HG03095 (cell line): ENCODE measurements at regions not wholly inside any gene's neighbourhood (a gene's known extent, or its start where the extent isn't known, plus 50 kb on each side); places are given as distances from the start of the nearest gene placed in this dataset.

Source experiments
- ATAC-seq: cut with Tn5 transposase; IDR thresholded peaks from one replicate; pipeline ENCODE4 v1.9.1; 2021; ENCODE audit warnings: moderate library complexity; ENCODE audit not compliant: unreplicated experiment

- no peak for ATAC-seq
Observed at GRCh38 chr10:128879030-128879429, 588.0 kb upstream of the MGMT start.

- ATAC-seq: no peak
Observed at GRCh38 chr10:128879441-128880140, 587.5 kb upstream of the MGMT start.

DNA sequence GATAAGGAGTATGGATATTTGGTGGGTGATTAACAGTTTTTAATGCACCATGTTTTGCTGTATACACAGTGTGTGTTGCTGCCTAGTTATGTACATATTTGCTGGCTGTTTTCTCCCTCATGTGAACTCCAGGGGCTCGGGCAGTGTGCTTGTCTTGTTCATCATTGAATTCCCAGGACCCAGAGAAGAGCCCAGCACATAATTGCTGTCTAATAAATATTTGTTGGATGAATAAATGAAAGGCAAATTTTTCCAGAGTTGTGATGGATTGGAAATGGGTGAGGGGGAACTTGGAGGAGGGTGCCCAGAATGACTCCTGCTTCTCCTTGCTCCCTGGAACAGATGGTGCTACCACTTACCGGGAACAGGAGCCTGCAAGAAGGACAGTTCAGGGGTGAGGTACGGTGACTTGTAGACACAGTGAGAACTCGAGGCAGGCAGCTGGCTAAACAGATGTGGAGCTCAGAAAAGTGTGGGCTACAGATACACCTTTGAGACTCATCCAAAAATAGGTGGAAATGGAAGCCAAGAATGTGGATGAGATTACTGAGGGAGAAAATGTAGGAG lies 586.8 kb upstream of the MGMT start:
- no peak for ATAC-seq

DNA sequence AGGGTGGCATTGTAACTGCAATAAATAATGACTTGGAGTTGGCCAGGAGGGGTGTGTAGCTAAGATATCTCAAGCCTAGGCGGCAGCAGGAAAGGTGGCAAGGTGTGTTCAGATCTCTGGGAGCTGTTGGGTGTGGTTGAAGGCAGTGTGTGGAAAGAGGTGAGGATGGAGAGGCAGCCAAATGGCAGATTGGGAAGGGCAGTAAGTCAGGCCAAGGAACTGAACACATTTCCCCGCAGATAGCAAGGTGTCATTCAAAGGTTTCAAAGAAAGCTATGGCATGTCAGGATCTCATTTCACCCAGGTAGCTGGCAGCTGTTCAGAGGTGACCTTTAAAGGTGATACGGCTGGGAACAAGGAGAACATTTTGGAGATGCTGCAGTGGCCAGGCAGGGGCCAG lies 586.0 kb upstream of the MGMT start:
- no peak for ATAC-seq

- no peak for ATAC-seq
Observed at GRCh38 chr10:128883231-128884032, 583.6 kb upstream of the MGMT start.

DNA sequence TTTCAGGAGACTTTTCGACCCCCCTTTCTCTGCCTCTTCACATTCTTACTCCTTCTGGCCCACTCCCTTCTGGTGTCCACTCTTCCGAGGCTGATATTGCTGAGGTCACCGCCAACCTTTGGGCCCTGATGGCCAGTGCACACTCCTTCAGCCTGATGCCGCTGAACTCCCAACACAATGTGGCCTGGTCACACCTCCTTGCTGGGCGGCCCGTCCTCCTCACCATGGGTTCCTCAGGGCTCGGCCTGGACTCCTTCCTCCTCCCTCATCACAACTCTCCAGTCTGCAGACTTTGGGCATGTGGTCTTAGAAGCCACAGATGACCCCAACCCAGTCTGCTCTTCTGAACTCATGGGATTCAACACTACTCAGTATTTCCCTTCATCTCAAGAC lies 583.0 kb upstream of the MGMT start:
- ATAC-seq: no peak

DNA sequence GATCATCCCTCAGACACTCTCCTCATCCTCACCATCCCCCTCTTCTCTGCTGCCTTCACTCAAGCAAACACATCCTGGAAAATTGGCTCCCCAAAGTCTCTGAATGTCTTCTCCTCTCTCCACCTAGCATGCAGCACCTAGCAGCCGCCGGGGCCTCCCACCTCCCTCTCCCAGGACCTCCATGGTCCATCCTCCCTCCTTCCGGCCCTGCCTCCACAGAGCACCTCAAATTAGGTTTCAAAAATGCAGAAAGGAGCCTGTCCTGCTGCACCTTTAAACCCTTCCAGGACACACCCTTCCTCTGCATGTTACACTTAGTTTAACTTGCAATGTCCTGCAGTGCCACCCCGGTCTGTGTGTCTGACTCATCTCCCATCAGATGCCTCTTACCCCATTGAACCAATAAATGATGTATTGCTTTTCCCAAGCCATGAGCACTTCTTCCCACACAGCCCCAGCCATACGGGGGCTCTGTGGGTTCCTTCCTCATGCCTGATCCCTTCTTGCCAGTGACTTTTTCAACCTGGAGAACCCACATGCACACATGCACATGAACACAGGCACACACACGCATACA lies 582.5 kb upstream of the MGMT start:
- ATAC-seq: no peak

DNA sequence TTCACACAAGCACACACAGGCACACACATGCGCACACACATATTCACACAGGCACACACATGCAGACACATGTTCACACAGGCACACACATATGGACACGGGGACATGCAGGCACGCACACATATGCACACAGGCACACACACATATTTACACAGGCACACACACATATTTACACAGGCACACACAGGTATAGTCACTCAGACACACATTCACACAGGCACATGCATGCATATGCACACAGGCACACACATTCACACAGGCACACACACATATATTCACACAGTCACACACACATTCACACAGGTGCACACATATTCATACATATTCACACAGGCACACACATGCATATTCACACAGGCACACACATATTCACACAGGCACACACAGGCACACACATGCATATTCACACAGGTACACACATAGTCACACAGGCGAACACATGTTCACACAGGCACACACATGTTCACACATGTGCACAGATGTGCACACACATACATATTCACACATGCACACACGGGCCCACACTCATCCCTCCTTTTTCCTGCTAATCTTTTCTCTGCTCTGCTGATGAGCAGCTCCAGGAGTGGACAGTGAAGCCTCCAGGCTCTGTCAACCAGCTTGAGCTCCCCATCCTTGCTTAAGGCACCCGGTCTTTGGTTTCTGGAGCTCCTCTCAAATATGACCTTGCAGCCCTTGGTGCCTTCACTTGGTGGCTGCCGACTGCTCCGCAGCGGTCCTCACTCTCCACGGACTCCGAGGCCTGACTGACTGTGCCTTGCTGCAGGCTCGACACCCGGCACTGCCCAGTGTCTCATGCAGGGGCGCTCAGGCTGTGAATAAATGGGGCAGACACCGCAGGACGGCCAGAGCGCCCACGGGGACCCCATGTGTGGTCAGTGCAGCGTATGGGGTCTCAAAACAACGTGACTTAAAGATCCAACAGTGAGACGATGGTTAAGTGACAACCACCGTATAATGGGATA lies 581.2 kb upstream of the MGMT start:
- no peak for ATAC-seq

DNA sequence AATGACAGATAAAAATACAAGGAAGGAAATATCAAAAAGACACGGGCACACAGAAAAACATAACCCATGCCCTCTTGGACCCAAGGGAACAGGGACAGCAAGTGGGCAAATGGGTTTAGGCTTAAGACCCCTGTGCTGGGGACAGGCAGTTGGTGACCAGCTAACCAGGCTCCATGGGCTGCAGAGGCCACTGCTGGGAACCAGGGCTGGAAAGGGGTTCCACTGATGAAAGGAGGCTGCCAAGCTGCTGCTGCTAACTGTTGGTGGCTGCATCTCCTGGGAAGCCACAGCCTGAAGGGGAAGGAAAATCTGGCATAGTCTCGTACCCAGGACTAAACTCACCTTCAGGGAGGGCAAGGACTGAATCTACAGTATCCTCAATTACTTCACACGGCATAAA lies 579.2 kb upstream of the MGMT start:
- no peak for ATAC-seq

DNA sequence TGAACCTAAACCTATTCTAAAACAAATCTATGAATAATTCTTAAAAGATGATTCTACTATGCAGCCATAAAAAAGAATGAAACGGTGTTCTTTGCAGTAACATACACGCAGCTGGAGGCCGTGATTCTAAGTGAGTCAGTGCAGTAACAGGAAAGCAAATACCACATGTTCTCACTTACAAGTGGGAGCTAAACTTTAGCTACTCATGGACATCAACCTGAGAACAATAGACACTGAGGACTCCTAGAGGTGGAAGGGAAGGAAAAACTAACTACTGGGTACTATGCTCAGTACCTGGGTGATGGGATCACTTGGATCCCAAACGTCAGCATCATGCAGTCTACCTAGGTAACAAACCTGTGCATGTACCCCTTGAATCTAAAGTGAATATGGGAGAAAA lies 575.0 kb upstream of the MGMT start:
- ATAC-seq: no peak

DNA sequence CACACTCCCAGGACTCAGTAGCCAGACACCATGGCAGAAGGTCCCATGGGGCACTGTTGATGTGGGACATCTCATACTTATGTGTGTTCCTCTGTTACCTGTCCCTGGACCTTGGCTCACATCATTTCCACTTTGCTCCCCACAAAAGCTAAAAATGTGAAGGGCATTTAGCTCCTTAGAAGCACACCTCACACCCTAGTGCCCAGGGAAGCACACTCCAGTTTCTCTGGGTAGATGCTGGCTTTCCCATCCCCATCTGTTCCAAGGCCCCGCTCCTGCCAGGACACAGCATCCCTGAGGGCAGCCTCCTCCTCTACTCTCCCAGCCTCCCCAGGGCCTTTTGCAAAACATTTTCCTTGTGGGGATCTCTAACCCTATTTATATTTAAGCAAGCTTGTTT lies 572.4 kb upstream of the MGMT start:
- ATAC-seq: no peak

- ATAC-seq: no peak
Observed at GRCh38 chr10:128895473-128895872, 571.6 kb upstream of the MGMT start.

- ATAC-seq: no peak
Observed at GRCh38 chr10:128896116-128896795, 570.8 kb upstream of the MGMT start.

- no peak for ATAC-seq
Observed at GRCh38 chr10:128896963-128897362, 570.1 kb upstream of the MGMT start.

- ATAC-seq: no peak
Observed at GRCh38 chr10:128897401-128898129, 569.5 kb upstream of the MGMT start.

DNA sequence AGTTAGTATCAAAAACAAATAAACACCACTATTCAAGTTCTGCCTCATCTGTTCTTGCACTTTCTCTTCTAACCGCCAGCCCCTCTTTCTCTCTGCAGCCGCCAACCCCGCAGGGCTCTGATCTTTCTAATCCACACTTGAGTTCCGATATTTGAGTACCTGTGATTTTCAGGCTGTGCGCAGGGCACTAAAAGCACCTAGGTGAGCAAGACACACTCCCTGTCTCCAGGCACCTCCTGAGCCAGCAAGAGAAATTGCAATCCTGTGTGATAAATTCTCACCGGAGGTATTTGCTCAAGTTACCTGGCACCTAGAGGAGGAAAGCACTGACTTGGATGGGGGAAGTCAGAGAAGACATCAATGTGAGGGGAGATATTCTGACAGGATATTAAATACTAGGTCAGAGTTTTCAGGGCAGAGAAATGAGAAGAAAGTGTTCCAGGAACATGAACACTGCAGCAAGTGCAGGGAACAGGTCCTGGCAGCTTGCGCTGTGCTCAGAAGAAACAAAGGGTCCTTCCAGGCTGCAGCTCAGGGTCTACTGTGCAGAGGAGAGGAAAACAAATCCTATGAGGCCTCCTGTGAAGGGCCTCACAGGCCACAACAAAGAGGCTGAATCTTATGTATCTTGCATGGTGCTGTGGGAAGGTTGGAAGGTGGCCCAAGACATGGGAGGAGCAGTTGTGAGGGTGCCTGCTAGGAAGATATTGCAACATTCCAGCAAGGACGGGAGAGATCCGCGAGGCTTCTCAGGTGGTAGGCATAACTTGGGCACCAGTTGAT lies 568.7 kb upstream of the MGMT start:
- ATAC-seq: no peak

GRCh38 chr10:128898916-128899195 lies 568.2 kb upstream of the MGMT start:
- ATAC-seq: no peak

- no peak for ATAC-seq
Observed at GRCh38 chr10:128900456-128900855, 566.6 kb upstream of the MGMT start.

- no peak for ATAC-seq
Observed at GRCh38 chr10:128901236-128901635, 565.8 kb upstream of the MGMT start.
